Transverse colon (tissue), 4 donors: ENCODE measurements at regions not wholly inside any gene's neighbourhood (a gene's known extent, or its start where the extent isn't known, plus 50 kb on each side); places are given as distances from the start of the nearest gene placed in this dataset.

ENCODE experiments used
- EP300 ChIP-seq: sonication (generic); formaldehyde crosslinking; IDR thresholded peaks from one replicate; pipeline ENCODE4 v1.6.1; 2017; ENCODE audit warnings: antibody characterized with exemption, low read depth
- POLR2A ChIP-seq: fragments of 450-650 bp; IDR thresholded peaks from one replicate; pipeline ENCODE4 v1.6.1; 2016; ENCODE audit warnings: antibody characterized with exemption, mild to moderate bottlenecking, moderate library complexity
- POLR2AphosphoS5 ChIP-seq, 3 donors: sonication (generic); formaldehyde crosslinking; IDR thresholded peaks; one replicate each; pipeline ENCODE4 v1.6.1; 2016; ENCODE audit warnings: antibody characterized with exemption in 3 of 3
- TF ChIP-seq, protein P1 (sequence below), 5 experiments: fragments of 200-600 bp in 3 of 5; fragments of 450-650 bp in 2 of 5; sonication (generic) in 3 of 5; IDR thresholded peaks; 1 replicate in 2 of 5; 2 replicates in 3 of 5; pipeline ENCODE4 v1.5.1; 2016 to 2017; ENCODE audit warnings: antibody characterized with exemption in 5 of 5, inconsistent platforms in 3 of 5, mild to moderate bottlenecking in 2 of 5, moderate library complexity in 1 of 5

DNA sequence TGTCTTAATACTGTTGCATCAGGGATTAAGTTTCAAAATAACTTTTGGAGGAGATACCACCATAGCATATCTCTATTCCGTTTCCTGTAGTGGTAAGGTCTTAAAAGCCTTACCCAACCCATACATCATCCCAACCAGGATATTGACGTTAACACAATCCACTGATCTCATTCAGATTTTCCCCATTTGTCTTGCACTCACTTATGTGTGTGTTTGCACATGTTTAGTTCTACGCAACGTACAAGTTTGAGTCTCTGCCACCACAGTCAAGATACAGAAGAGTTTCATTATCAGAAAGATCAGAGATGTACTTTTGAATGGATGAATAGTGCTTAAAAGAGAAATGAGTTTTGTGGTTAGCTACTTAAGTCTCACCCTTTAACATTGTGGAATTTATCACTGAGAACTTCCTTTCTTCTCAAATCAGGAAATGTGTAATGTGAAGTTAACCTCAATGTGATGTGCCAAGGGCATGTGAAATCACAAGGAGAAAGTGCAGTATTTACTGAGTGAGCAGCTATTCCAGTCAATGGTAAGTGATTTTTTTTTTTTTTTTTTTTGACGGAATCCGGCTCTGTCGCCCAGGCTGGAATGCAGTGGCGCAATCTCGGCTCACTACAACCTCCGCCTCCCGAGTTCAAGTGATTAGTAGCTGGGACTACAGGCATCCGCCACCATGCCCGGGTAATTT is 69.2 kb upstream of the EPHA4 start:
- TF ChIP-seq POLR2AphosphoS5 (IDR thresholded peaks at IDR 0.05) (no peak), POLR2A (no peak), EP300 (no peak)
- TF ChIP-seq, protein P1, sequence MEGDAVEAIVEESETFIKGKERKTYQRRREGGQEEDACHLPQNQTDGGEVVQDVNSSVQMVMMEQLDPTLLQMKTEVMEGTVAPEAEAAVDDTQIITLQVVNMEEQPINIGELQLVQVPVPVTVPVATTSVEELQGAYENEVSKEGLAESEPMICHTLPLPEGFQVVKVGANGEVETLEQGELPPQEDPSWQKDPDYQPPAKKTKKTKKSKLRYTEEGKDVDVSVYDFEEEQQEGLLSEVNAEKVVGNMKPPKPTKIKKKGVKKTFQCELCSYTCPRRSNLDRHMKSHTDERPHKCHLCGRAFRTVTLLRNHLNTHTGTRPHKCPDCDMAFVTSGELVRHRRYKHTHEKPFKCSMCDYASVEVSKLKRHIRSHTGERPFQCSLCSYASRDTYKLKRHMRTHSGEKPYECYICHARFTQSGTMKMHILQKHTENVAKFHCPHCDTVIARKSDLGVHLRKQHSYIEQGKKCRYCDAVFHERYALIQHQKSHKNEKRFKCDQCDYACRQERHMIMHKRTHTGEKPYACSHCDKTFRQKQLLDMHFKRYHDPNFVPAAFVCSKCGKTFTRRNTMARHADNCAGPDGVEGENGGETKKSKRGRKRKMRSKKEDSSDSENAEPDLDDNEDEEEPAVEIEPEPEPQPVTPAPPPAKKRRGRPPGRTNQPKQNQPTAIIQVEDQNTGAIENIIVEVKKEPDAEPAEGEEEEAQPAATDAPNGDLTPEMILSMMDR (IDR thresholded peaks at IDR 0.05): no peak
